HEK293 (cell line): ENCODE measurements at regions not wholly inside any gene's neighbourhood (a gene's known extent, or its start where the extent isn't known, plus 50 kb on each side); places are given as distances from the start of the nearest gene placed in this dataset.
"Not testable (repeated sequence)": the region's sequence is repeated elsewhere in the genome, so short reads cannot be mapped to it uniquely, and the experiment has no call there.

ENCODE experiments used
- CTCF ChIA-PET: fragments of 350-600 bp; formaldehyde crosslinking; extraction: SDS; loops from one replicate; lab custom pipeline; 2021; ENCODE audit warnings: antibody characterized with exemption; lab: Yijun Ruan, JAX
- POLR2A ChIA-PET: fragments of 300-600 bp; formaldehyde crosslinking; extraction: SDS; loops from one replicate; lab custom pipeline; 2020; ENCODE audit warnings: antibody characterized with exemption, inconsistent platforms; lab: Yijun Ruan, JAX
- H3K27ac ChIP-seq: fragments of 200-500 bp; sonication (Bioruptor generic); 2 replicates; pipeline ENCODE4 v1.5.1; 2014; ENCODE audit warnings: low read depth, low read length, control low read depth, inconsistent platforms; ENCODE audit errors: extremely low read depth
- H3K36me3 ChIP-seq, 2 experiments: fragments of 200-500 bp in 1 of 2; sonication (Bioruptor generic) in 1 of 2; 1 replicate in 1 of 2; 2 replicates in 1 of 2; pipeline ENCODE4 v1.5.1; 2014 to 2017; ENCODE audit warnings: inconsistent platforms in 2 of 2, low read length in 2 of 2; ENCODE audit not compliant: control insufficient read depth in 2 of 2, insufficient read depth in 1 of 2
- H3K4me1 ChIP-seq: fragments of 200-500 bp; sonication (Bioruptor generic); 2 replicates; pipeline ENCODE4 v1.5.1; 2014; ENCODE audit warnings: mild to moderate bottlenecking, low read length, inconsistent platforms; ENCODE audit not compliant: control insufficient read depth, insufficient read depth
- H3K4me3 ChIP-seq: 2 replicates; pipeline ENCODE4 v1.5.1; 2011; ENCODE audit warnings: low read depth, mild to moderate bottlenecking, control low read depth, low read length, moderate library complexity
- H3K9me3 ChIP-seq: fragments of 200-500 bp; sonication (Bioruptor generic); 2 replicates; pipeline ENCODE4 v1.5.1; 2014; ENCODE audit warnings: low read depth, low read length, inconsistent platforms; ENCODE audit not compliant: control insufficient read depth, insufficient read depth
- BCL11A ChIP-seq: fragments of 450-650 bp; formaldehyde crosslinking; IDR thresholded peaks from 2 replicates; pipeline ENCODE4 v1.5.1; 2016; ENCODE audit warnings: low read depth, missing biosample characterization, missing genetic modification characterization
- KLF1 ChIP-seq: fragments of 450-650 bp; formaldehyde crosslinking; IDR thresholded peaks from 2 replicates; pipeline ENCODE4 v1.5.1; 2016; ENCODE audit warnings: missing biosample characterization, missing genetic modification characterization
- KLF10 ChIP-seq: fragments of 450-650 bp; IDR thresholded peaks from 2 replicates; pipeline ENCODE4 v1.5.1; 2018; ENCODE audit warnings: missing biosample characterization, mild to moderate bottlenecking, missing genetic modification characterization
- RBAK ChIP-seq: fragments of 450-650 bp; formaldehyde crosslinking; IDR thresholded peaks from 2 replicates; pipeline ENCODE4 v1.5.1; 2016; ENCODE audit warnings: missing biosample characterization, missing genetic modification characterization
- SALL2 ChIP-seq: fragments of 450-650 bp; formaldehyde crosslinking; IDR thresholded peaks from 2 replicates; pipeline ENCODE4 v1.5.0; 2017; ENCODE audit warnings: missing biosample characterization, mild to moderate bottlenecking, missing genetic modification characterization, borderline replicate concordance
- ZFP3 ChIP-seq: fragments of 450-650 bp; formaldehyde crosslinking; IDR thresholded peaks from 2 replicates; pipeline ENCODE4 v1.5.1; 2016; ENCODE audit warnings: low read depth, missing biosample characterization, missing genetic modification characterization
- ZNF146 ChIP-seq: fragments of 450-650 bp; formaldehyde crosslinking; IDR thresholded peaks from 2 replicates; pipeline ENCODE4 v1.5.1; 2016; ENCODE audit warnings: missing biosample characterization, missing genetic modification characterization
- ZNF169 ChIP-seq: fragments of 450-650 bp; formaldehyde crosslinking; IDR thresholded peaks from 2 replicates; pipeline ENCODE4 v1.5.1; 2016; ENCODE audit warnings: missing biosample characterization, missing genetic modification characterization
- ZNF248 ChIP-seq: fragments of 450-650 bp; formaldehyde crosslinking; IDR thresholded peaks from 2 replicates; pipeline ENCODE4 v1.5.1; 2017; ENCODE audit warnings: missing biosample characterization, missing genetic modification characterization
- ZNF280C ChIP-seq: fragments of 450-650 bp; formaldehyde crosslinking; IDR thresholded peaks from 2 replicates; pipeline ENCODE4 v1.5.1; 2016; ENCODE audit warnings: missing biosample characterization, missing genetic modification characterization
- ZNF335 ChIP-seq: fragments of 450-650 bp; formaldehyde crosslinking; conservative IDR thresholded peaks from 2 replicates; pipeline ENCODE4 v1.5.1; 2016; ENCODE audit warnings: missing biosample characterization, missing genetic modification characterization
- ZNF398 ChIP-seq: fragments of 450-650 bp; formaldehyde crosslinking; IDR thresholded peaks from 2 replicates; pipeline ENCODE4 v1.5.1; 2017; ENCODE audit warnings: missing biosample characterization, missing genetic modification characterization
- ZNF585B ChIP-seq: fragments of 450-650 bp; formaldehyde crosslinking; IDR thresholded peaks from 2 replicates; pipeline ENCODE4 v1.5.1; 2016; ENCODE audit warnings: missing biosample characterization, missing genetic modification characterization
- ZNF747 ChIP-seq: fragments of 450-650 bp; formaldehyde crosslinking; IDR thresholded peaks from 2 replicates; pipeline ENCODE4 v1.5.1; 2016; ENCODE audit warnings: missing biosample characterization, missing genetic modification characterization
- ZNF792 ChIP-seq: fragments of 450-650 bp; formaldehyde crosslinking; IDR thresholded peaks from 2 replicates; pipeline ENCODE4 v1.5.1; 2016; ENCODE audit warnings: missing biosample characterization, missing genetic modification characterization
- TF ChIP-seq, protein P1 (sequence below): fragments of 450-650 bp; formaldehyde crosslinking; IDR thresholded peaks from 2 replicates; pipeline ENCODE4 v1.5.1; 2016; ENCODE audit warnings: missing biosample characterization, missing genetic modification characterization

DNA sequence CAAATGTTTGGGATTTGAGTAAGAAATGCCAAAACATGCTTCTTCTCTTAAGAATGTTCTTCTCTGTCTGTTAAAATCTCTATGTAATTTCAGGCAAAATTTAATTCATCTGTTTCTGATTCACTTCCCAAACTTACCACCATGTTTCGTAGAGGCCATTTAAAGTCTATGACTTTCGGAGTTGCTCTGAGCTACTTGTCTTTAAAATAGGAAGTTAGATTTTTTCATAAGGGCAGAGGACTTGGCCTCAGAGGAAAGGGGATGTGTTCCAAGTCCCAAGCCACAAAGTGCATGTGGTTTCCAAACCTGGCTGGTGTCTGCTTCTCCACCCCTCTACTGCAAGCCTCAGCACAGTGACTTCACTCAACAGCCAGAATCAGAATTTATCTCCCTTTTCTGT, 111.3 kb upstream of the ADRA1B start:
- Histone ChIP-seq H3K36me3 (no peaks in the 10 kb centered on the region), H3K9me3 (no peaks in the 10 kb centered on the region), H3K27ac (no peak overlapping the region), H3K4me3 (no peak overlapping the region), H3K4me1 (no peaks in the 10 kb centered on the region)
- TF ChIP-seq ZNF280C (tag by site-specific recombination) (no peak), SALL2 (tag by site-specific recombination) (no peak), ZNF248 (tag by site-specific recombination) (no peak), KLF1 (tag by site-specific recombination) (no peak)
- CTCF ChIA-PET: interaction anchor here (0.6 to 0.7 kb wide), 3 partner anchors 74 to 224 kb away, joined by 3 to 4 read pairs (median 3); no protein-coding TSS in a partner anchor
- POLR2A ChIA-PET: no interaction called here

GRCh38 chr5:159807135-159807534, 109.1 kb upstream of the ADRA1B start:
- TF ChIP-seq ZNF146 (tag by site-specific recombination): peak; percentile 70; the same call in 1 of the 2 replicates
- H3K4me3 ChIP-seq, H3K9me3 ChIP-seq, H3K27ac ChIP-seq, H3K36me3 ChIP-seq, CTCF ChIA-PET, POLR2A ChIA-PET, H3K4me1 ChIP-seq: not testable (repeated sequence)

DNA sequence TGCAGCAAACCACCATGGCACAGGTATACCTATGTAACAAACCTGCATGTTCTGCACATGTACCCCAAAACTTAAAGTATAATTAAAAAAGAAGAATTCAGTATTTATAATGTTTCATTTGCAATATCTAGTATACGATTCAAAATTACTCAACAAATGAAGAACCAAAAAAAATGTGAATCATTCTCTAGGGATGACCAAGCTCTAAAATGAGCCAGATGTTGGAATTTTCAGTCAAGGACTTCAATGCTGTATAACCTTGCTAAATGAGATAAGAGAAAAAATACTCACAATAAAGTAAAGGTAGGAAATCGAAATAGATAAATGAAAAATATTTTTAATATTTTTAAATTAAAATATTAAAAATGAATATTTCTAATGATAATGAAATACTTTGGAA, 108.7 kb upstream of the ADRA1B start:
- POLR2A ChIA-PET: no interaction called here
- Histone ChIP-seq H3K36me3 (no peaks in the 10 kb centered on the region), H3K27ac (no peak overlapping the region), H3K4me1 (no peaks in the 10 kb centered on the region), H3K9me3 (no peaks in the 10 kb centered on the region), H3K4me3 (no peak overlapping the region)
- CTCF ChIA-PET: no interaction called here
- TF ChIP-seq RBAK (tag by site-specific recombination): no peak
- no peak for TF ChIP-seq ZNF335 (tag by site-specific recombination)
- no peak for TF ChIP-seq ZNF747 (tag by site-specific recombination)
- no peak for TF ChIP-seq ZNF169 (tag by site-specific recombination)
- TF ChIP-seq, protein P1, sequence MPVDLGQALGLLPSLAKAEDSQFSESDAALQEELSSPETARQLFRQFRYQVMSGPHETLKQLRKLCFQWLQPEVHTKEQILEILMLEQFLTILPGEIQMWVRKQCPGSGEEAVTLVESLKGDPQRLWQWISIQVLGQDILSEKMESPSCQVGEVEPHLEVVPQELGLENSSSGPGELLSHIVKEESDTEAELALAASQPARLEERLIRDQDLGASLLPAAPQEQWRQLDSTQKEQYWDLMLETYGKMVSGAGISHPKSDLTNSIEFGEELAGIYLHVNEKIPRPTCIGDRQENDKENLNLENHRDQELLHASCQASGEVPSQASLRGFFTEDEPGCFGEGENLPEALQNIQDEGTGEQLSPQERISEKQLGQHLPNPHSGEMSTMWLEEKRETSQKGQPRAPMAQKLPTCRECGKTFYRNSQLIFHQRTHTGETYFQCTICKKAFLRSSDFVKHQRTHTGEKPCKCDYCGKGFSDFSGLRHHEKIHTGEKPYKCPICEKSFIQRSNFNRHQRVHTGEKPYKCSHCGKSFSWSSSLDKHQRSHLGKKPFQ: no peak
- no peak for TF ChIP-seq ZNF585B (tag by site-specific recombination)
- no peak for TF ChIP-seq KLF10 (tag by site-specific recombination)
- no peak for TF ChIP-seq ZNF398
- TF ChIP-seq ZNF792: no peak

DNA sequence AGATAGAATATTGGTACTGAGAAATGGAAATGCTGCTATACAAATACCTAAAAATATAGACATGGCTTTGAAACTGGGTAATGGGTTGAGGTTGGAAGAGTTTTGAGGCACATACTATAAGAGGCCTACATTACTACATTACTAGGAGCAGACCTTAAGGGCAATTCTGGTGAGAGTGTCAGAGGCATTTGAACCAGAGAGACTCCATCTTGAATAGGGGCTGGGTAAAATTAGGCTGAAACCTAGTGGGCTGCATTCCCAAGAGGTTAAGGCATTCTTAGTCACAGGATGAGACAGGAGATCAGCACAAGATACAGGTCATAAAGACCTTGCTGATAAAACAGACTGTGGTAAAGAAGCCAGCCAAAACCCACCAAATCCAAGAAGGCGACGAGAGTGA, 104.6 kb upstream of the ADRA1B start:
- Histone ChIP-seq H3K4me3 (no peak overlapping the region), H3K36me3 (no peaks in the 10 kb centered on the region), H3K4me1 (peaks cover 2% of the 10 kb centered on the region; the same call in 1 of the 2 replicates), H3K9me3 (no peaks in the 10 kb centered on the region), H3K27ac (no peak overlapping the region)
- TF ChIP-seq ZFP3: no peak
- no peak for TF ChIP-seq BCL11A (tag by site-specific recombination)
- TF ChIP-seq KLF1 (tag by site-specific recombination): no peak
- POLR2A ChIA-PET: no interaction called here
- CTCF ChIA-PET: no interaction called here
